GM18498 (cell line): ENCODE measurements at regions not wholly inside any gene's neighbourhood (a gene's known extent, or its start where the extent isn't known, plus 50 kb on each side); places are given as distances from the start of the nearest gene placed in this dataset.
"Not testable (repeated sequence)": the region's sequence is repeated elsewhere in the genome, so short reads cannot be mapped to it uniquely, and the experiment has no call there.

Experiments used
- ATAC-seq: cut with Tn5 transposase; IDR thresholded peaks from one replicate; pipeline ENCODE4 v1.9.1; 2021; ENCODE audit warnings: mild to moderate bottlenecking, moderate library complexity; ENCODE audit not compliant: unreplicated experiment

DNA sequence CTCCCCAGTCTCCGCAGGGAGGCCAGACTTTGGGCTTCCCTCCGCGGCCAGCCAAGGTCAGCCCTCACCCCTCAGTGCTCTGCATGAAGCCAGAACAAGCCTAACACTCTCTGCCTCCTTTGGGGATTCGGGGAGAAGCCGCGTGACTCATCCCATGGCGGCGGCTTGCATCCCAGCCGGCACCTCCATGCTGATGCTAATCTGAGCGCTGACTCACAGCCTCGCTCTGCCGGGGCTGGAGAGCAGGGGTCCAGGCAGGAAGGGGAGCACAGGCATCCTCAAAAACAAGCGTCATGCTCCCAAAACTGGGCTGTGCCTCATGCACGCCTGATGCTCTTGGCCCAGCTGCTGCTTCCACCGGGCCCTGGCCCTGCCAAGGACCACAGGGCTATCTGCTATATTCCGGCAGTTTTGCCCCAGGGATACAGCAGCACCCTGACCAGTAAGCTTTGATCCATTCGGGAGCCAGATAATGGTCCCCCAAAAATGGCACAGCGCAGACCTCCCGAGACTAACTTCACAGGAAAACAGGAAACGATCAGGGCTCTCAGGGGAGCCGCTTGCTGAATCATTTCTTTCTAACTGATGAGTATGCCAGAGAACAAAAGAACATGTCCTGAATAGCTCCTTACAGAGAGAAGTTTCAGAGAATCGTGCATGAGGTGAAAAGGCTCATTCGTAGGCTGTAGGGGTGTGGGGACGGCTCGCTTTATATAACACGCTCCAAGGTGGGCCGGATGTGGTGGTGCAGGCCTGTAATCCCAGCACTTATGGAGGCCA lies 254.4 kb upstream of the USP9Y start:
- not testable (repeated sequence) for ATAC-seq

DNA sequence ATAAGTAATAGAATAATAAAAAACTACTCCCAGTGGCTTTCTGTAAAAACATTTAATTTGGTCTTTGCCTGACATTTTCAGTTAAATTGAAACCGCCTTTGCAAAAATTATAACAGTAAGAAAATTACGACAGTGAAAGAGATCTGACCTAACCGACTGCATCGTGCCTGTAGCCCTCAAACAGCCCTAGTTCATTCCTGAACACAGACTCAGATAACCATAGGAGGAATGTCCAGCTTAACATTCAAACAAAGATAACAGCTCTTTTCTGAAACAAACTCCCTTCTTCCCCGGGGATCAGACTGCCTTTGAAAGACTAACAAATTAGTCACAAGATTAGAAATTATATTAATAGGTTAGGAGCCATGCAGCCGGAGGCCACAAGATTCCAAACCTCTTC lies 252.5 kb upstream of the USP9Y start:
- ATAC-seq = not testable (repeated sequence)

DNA sequence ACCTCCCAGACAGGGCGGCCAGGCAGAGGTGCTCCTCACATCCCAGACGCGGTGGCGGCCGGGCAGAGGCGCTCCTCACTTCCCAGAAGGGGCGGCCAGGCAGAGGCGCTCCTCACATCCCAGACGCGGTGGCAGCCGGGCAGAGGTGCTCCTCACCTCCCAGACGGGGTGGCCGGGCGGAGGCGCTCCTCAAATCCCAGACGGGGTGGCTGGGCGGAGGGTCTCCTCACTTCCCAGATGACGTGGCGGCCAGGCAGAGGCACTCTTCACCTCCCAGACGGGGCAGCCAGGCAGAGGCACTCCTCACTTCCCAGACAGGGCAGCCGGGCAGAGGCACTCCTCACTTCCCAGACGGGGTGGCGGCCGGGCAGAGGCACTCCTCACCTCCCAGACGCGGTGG lies 247.7 kb upstream of the USP9Y start:
- not testable (repeated sequence) for ATAC-seq

DNA sequence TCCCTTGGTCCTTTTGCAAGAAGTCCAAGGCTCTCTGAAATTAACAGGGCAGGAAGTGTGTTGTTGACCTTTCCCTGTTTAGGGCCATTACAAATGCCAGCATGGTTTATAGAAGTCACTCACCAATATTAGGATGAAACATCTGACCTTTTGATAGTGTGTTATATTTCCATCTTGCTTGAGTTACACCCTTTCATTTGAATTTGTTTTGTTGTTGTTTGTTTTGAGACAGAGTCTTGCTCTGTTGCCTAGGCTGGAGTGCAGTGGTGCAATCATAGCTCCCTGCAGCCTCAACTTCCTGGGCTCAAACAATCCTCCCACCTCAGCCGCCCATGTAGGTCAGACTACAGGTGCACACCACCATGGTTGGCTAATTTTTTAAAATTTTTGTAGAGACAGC lies 241.1 kb upstream of the USP9Y start:
- no peak for ATAC-seq

DNA sequence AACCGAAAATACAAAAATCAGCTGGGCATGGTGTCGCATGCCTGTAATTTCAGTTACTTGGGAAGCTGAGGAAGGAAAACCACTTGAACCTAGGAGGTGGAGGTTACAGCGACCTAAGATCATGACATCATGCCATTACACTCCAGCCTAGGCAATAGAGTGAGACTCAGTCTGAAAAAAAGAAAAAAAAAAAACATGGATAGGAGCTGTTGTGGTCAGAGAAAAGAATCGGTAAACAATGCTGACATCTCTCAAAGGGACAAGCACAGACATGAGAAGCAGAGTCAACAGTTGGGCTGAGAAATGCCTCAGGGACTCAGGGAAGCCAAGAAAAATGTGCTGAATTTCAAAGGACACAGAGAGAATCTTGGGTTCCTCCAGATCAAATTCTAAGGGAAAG lies 236.9 kb upstream of the USP9Y start:
- no peak for ATAC-seq

DNA sequence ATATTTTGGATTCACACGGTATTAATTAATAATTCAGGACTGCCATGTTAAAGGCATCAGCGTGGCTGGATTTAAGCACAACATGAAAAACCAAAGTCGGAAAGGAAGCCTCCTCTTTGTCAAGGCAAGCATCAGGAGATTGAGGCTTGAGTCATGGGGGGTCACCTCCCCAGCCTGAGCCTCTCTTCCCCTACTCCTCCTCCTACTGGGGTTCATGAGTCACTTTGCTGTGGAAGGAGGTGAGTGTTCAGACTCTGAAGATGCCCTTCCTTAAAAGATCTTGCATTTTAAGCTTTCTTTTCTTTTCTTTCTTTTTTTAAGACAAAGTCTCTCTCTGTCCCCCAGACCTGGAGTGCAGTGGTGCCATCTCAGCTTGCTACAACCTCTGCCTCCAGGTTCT lies 235.3 kb upstream of the USP9Y start:
- ATAC-seq = no peak

DNA sequence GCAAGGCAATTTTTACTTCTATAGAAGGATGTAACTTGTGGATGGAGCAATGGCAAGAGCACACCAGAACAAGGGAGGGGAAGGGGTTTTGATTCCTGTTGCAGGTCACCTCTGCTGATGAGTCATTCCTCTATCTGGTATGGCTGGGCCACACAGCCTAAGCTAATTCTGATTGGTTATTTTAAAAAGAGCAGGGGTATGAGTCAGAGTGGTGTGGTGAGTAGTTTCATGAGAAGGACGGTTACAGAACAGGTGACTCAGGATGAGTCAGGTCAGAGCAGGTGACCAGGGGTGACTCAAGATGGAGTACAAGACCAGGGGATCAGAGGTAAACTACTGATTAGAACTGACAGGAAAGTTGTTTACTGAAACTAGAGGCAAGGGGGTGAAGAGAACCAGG lies 231.9 kb upstream of the USP9Y start:
- no peak for ATAC-seq

DNA sequence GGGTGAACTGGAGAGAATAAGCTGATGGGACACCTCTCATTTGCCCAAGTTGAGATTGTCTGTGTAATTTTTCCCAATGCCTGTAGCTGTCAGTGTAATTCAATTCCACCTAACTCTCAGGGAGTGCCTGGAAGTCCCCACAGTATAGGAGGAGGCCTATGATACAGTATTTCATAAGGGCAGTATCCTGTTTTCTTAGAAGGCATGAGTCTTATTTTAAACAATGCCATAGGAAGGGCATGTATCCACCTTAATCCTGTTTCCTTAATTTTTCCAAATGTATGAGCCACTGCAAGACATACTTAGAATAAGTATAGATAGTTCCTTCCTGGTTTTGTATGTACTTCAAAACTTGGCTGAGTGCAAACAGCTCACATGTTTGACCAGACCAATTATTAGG lies 226.6 kb upstream of the USP9Y start:
- ATAC-seq = no peak

DNA sequence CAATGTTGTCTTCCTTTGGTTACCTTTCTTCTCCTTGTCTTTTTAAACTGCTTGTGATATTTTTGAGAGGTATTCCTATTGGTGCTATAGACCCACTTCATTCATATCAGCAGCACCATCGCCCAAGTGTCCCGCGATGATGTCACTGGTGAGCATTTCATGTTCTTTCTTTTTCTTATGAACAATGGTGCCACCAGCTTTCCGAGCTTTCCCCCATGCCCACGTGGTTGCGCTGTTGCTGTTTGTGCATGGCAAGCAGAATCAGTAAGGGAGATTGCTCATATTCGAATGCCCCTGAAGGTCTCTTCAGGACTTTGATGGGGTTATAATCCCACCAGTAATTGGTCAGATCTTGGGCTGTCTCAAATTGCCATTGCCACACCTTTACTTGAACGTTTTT lies 221.6 kb upstream of the USP9Y start:
- no peak for ATAC-seq

DNA sequence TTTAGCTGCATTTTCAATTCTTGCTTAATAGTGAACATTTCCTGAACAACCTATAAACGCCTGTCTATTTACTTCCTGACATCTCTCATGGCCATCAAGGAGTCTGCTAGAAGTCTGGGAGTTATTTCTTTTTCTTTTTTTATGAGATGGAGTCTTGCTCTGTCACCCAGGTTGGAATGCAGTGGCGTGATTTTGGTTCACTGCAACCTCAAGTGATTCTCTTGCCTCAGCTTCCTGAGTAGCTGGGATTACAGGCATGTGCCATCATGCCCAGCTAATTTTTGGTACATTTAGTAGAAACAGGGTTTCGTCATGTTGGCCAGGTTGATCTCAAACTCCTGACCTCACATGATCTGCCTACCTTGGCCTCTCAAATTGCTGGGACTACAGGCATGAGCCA lies 217.6 kb upstream of the USP9Y start:
- no peak for ATAC-seq

DNA sequence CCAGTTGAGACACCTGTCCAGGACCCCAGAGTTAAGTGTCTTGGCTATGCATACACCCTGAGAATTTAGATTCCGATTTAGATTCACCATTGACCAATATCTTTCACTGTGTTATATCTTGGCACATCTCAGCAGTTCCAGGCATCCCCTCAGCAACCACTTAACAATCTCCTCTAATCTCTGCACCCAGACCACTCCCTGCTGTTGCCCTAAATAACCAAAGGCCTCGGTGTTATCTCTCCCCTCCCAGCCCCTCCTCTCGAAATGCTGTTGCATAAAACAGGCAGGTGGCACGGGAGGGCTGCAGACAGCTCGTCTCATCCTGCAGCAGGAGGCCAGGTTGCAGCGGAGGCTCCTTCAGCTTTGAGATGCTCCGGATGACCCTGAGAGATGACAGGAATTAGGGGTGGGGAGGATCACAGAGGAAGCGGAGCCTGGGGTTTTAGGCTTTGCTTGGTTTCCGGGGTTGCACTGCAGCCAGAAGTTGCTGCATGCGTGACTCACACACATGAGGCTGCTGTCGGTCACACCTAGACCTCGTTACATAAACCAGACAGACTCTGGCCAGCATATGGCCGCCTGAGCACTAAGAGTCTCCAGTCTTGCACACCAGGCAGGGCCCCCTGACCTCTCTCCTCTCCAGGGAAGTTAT lies 210.3 kb upstream of the USP9Y start:
- ATAC-seq = no peak

DNA sequence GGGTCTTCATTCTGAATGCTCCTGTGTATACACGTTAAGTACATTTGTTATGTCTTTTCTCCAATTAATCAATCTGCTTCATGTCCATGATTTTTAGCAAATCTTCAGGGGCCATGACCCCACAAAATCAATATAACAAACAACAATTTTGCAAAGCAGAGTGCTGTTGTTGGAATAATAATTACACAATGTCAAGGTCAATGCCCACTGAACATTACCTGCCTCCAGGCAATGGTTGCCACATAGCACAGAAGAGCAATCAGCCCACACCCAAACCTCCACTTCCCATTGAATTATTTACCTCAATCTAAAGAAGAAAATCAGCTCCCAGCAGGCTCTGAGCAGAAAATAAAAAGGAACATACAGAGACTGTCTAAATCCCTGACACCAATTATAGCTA lies 208.8 kb upstream of the USP9Y start:
- ATAC-seq = no peak

DNA sequence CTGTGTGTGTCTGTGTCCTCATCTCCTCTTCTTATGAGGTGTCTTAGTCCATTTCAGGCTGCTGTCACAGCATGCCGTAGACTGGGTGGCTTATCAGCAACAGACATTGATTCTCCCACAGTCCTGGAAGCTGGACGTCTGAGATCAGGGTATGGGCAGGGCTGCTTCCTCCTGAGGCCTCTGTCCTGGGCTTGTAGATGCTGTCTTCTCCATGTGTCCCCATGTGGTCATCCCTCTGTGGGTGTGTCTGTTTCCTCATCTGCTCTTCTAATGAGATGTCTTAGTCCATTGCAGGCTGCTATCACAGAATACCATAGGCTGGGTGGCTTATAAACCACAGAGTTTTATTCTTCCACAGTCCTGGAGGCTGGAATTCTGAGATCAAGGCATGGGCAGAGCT lies 205.0 kb upstream of the USP9Y start:
- no peak for ATAC-seq

DNA sequence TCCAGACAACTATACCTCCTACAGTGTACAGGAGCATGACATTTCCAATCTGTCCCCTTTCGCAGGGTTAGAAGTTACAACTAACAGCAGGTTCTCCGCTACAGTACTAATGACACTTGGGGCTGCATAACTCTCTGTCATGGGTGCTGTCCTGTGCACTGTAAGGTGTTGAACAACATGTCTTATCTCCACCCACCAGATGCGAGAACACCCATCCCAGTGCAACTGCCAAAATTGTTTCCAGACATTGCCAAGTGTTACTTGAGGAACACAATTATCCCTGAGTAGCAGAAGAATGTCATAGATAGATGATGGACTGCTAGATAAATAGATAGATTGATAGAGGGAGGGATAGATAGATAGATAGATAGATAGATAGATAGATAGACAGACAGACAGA lies 200.9 kb upstream of the USP9Y start:
- no peak for ATAC-seq

DNA sequence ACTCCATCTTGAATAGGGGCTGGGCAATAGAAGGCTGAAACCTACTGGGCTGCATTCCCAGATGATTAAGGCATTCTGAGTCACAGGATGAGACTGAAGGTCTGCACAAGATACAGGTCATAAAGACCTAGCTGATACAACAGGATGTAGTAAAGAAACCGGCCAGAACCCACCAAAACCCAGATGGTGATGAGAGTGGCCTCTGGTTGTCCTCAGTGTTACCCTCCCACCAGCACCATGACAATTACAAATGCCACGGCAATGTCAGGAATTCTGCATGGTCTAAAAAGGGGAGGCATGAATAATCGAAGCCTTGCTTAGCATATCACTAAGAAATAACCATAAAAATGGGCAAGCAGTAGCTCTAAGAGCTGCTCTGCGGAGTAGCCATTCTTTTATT lies 197.0 kb upstream of the USP9Y start:
- ATAC-seq = not testable (repeated sequence)

DNA sequence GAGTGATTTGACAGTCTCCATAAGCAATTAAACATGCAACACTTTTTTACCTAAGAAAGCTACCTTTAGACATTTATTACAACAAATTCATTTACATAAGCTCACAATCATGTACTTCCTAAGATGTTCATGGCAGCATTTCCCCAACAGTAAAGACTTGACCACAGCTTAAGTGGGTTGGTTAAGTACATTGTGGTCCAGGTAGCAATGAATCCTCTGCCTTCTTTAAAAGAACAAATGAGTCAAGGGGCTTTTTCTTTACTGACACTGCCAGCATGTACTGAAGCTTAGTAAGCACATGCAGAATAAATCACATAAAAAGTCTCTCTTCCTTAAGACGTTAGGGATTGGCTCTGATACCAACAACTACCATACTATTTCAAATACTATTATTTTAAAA lies 183.7 kb upstream of the USP9Y start:
- ATAC-seq = no peak

DNA sequence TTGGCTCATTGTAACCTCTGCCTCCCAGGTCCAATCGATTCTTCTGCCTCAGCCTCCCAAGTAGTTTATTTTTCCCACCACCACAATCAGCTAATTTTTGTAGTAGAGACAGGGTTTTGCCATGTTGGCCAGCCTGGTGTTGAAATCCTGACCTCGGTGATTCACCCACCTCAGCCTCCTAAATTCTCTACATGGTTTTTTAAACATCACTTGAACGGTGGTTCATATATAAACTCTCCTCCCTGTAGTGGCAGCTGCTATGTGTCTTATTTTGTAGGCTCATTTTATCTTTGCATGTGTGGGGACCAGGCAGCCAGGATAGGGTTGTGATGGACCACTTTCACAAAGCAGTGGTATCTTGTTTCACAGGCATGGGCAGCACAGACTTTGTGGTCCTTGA lies 175.8 kb upstream of the USP9Y start:
- ATAC-seq = no peak

DNA sequence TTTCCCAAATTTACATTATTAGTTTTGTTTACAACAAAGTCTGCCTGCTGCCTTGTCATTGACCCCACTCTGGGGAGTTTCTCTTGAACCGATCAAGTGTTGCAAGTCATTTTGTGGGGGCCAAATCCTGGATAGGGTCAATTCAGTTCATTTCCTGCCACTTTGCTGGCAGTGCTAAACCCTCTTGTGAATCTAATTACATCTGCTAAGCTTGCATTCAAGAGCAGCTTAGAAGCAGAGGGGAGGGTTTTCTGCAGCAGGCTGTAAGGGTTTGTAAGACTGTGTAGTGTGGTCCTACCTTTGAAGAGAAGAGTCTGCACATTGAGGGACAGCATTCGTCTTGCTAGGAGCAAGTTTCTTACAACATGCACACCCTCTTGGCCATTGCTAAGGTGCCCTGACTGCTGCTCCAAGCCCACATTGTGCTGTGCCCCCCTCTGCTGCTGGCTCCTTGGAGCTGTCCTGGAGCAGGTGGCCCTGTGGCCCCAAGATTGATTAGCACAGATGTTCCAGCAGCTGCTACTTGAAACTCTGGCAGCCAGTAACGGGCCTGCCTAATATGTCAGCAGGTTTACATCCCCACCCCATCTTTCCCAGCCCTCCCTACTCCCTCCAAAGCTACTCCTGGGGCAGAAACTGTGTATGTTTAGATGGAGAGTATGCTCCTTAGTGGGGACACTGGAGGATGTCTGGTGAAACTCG lies 174.5 kb upstream of the USP9Y start:
- no peak for ATAC-seq

DNA sequence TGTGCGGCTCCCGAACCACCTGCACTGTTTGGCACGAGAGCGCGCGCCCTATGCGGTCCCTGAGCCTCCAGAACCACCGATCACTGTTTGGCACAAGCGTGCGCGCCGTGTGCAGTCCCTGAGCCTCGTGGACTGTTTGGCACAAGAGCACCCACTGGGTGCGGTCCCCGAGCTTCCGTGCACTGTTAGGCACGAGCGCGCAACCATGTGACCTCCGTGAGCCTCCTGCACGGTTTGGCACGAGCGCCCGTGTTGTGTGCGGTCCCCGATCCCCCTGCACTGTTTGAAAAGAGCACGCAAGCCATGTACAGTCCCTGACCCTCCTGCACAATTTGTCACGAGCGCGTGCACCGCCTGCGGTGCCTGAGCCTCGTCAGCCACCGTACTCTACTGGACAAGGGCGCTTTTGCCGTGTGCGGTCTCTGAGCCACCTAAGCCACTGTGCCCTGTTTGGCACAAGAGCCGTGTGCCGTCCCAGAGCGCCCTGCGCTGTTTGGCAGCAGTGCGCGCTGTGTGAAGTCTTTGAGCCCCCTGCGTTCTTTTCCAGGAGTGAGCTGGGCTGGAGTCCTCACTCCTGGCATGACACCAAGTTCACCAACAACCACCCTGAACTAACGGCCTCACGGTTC lies 163.7 kb upstream of the USP9Y start:
- no peak for ATAC-seq

DNA sequence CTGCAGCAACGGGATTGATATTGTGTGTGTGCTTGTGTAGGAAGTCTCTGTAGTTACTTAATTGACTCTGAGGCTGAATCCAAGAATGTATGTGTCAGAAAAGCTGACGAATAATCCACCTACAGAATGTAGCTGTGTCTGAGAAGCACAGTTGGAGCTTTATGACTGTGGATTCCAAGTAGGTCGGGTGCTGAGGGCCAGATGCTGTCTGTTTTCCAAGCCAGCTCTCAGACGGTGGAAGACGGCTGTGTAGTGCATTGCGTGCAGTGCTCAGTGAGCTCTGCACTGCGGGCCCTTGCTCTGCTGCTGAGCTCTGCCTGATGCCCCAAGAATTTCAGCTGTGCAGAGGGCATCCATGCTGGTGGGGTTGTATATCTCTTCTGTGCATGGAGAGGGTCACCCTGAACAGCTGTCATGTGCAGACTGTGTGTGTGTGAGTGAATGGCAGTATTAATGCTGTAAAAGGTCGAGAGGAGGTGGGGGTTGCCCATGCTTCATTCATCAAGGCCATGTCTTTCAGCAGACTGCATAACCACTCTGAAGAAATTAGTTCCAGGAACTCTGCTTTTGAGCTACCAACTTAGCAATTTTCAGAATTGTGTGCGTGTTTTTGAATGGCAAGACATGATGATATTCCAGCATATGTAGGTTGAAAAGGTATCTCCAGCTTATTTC lies 154.1 kb upstream of the USP9Y start:
- no peak for ATAC-seq
